Aorta (tissue), 5 donors: ENCODE measurements at regions not wholly inside any gene's neighbourhood (a gene's known extent, or its start where the extent isn't known, plus 50 kb on each side); places are given as distances from the start of the nearest gene placed in this dataset.

ENCODE experiments used
- ATAC-seq: fragments of 200-7000 bp; cut with Tn5 transposase; one replicate; pipeline ENCODE4 v1.9.1; 2022; ENCODE audit warnings: moderate library complexity; ENCODE audit not compliant: low FRiP score
- DNase-seq, 2 donors: peaks; one replicate each; pipeline ENCODE4 v3.0.0-alpha.2; 2020
- H3K27ac ChIP-seq, 2 donors: one replicate each; pipeline ENCODE4 v1.5.1; 2013; ENCODE audit warnings: low read length in 2 of 2, mild to moderate bottlenecking in 2 of 2, moderate library complexity in 2 of 2, control low read depth in 1 of 2, inconsistent platforms in 1 of 2, low read depth in 1 of 2
- H3K27me3 ChIP-seq, 2 donors: one replicate each; pipeline ENCODE4 v1.6.1; 2013; ENCODE audit warnings: control low read depth in 1 of 2, low read length in 1 of 2, mild to moderate bottlenecking in 1 of 2, moderate library complexity in 1 of 2; ENCODE audit not compliant: insufficient read depth in 2 of 2, control insufficient read depth in 1 of 2
- H3K36me3 ChIP-seq, 2 donors: one replicate each; pipeline ENCODE4 v1.6.1; 2013; ENCODE audit warnings: control low read depth in 1 of 2, low read length in 1 of 2, mild to moderate bottlenecking in 1 of 2; ENCODE audit not compliant: insufficient read depth in 2 of 2, control insufficient read depth in 1 of 2
- H3K4me1 ChIP-seq, 2 donors: one replicate each; pipeline ENCODE4 v1.6.1; 2013; ENCODE audit warnings: low read length in 2 of 2, control low read depth in 1 of 2, mild to moderate bottlenecking in 1 of 2, moderate library complexity in 1 of 2; ENCODE audit not compliant: insufficient read depth in 2 of 2, control insufficient read depth in 1 of 2
- H3K4me3 ChIP-seq, 2 donors: one replicate each; pipeline ENCODE4 v1.5.1; 2013; ENCODE audit warnings: low read length in 2 of 2, control low read depth in 1 of 2, mild to moderate bottlenecking in 1 of 2
- H3K9me3 ChIP-seq: one replicate; pipeline ENCODE4 v1.6.1; 2013; ENCODE audit warnings: mild to moderate bottlenecking, low read length; ENCODE audit not compliant: control insufficient read depth
- WGBS, 2 donors: extraction: QIAGEN DNeasy Blood & Tissue Kit; methylation state at CpG; one replicate each; pipeline ENCODE4 v1.1.7; 2013; 5-methylcytosine and 5-hydroxymethylcytosine counted together
- intact Hi-C, 2 donors: fragments of 100-400 bp; cut with DNase I; formaldehyde crosslinking; loops; one replicate each; pipeline versions ENCODE4 v1.14.2 to v1.15.0; 2022
- donor health status: healthy with polysubstance abuse.
- donor health status: Bipolar disorder and iron deficiency.
- donor health status: DM: no; HTN: no; CAD: no.
- donor health status: DM: no; HTN: no; CAD: no.
- donor health status: DM: yes; HTN: yes; CAD: no.

- H3K36me3 ChIP-seq: no peaks in the 10 kb centered on the region
- H3K4me3 ChIP-seq: no peak overlapping the region
- DNase-seq (no peak), ATAC-seq (no peak)
- H3K27ac ChIP-seq: no peak overlapping the region
- no peaks in the 10 kb centered on the region for H3K4me1 ChIP-seq
- H3K9me3 ChIP-seq: peaks cover 3% of the 10 kb centered on the region
- no peaks in the 10 kb centered on the region for H3K27me3 ChIP-seq
- intact Hi-C loops: no loop called here
These were observed 598.5 kb downstream of the PDCD6IP start for GRCh38 chr3:34396956-34397355.

GRCh38 chr3:34399401-34399800, 601.0 kb downstream of the PDCD6IP start:
- intact Hi-C loops: no loop called here
- Histone ChIP-seq H3K27ac (no peak overlapping the region), H3K4me1 (no peaks in the 10 kb centered on the region), H3K9me3 (peaks cover 3% of the 10 kb centered on the region), H3K27me3 (no peaks in the 10 kb centered on the region), H3K4me3 (no peak overlapping the region), H3K36me3 (no peaks in the 10 kb centered on the region)
- WGBS, 2 donors: 93 to 94% methylated on average over 1 of the region's 1 CpG
- ATAC-seq (no peak), DNase-seq (no peak)

- no peaks in the 10 kb centered on the region for H3K9me3 ChIP-seq
- intact Hi-C loops: no loop called here
- DNase-seq: no peak
- no peaks in the 10 kb centered on the region for H3K27me3 ChIP-seq
- no peak overlapping the region for H3K4me3 ChIP-seq
- WGBS, 2 donors: 50 to 55% methylated on average over 1 of the region's 1 CpG
- no peaks in the 10 kb centered on the region for H3K36me3 ChIP-seq
- no peak overlapping the region for H3K27ac ChIP-seq
- no peaks in the 10 kb centered on the region for H3K4me1 ChIP-seq
- no peak for ATAC-seq
These were observed 606.7 kb downstream of the PDCD6IP start for GRCh38 chr3:34405159-34405558.

- no peak for DNase-seq
- 21 to 23% methylated on average over 1 of the region's 1 CpG for WGBS, 2 donors
- Histone ChIP-seq H3K27ac (no peak overlapping the region), H3K4me3 (no peak overlapping the region), H3K4me1 (no peaks in the 10 kb centered on the region), H3K9me3 (no peaks in the 10 kb centered on the region), H3K27me3 (no peaks in the 10 kb centered on the region), H3K36me3 (no peaks in the 10 kb centered on the region)
- ATAC-seq: no peak
- intact Hi-C loops: no loop called here
These were observed 608.9 kb downstream of the PDCD6IP start for GRCh38 chr3:34407281-34407680.

- ATAC-seq (no peak), DNase-seq (no peak)
- Histone ChIP-seq H3K4me1 (no peaks in the 10 kb centered on the region), H3K36me3 (no peaks in the 10 kb centered on the region), H3K9me3 (no peaks in the 10 kb centered on the region), H3K27me3 (no peaks in the 10 kb centered on the region), H3K4me3 (no peak overlapping the region), H3K27ac (no peak overlapping the region)
- 96 to 97% methylated on average over 3 of the region's 3 CpGs for WGBS, 2 donors
- intact Hi-C loops: no loop called here
These were observed 609.7 kb downstream of the PDCD6IP start for GRCh38 chr3:34408088-34408487.

GRCh38 chr3:34411596-34411995, 613.2 kb downstream of the PDCD6IP start:
- H3K36me3 ChIP-seq: no peaks in the 10 kb centered on the region
- DNase-seq (no peak), ATAC-seq (no peak)
- H3K27ac ChIP-seq: no peak overlapping the region
- no peaks in the 10 kb centered on the region for H3K27me3 ChIP-seq
- WGBS, 2 donors: 84 to 86% methylated on average over 1 of the region's 1 CpG
- no peaks in the 10 kb centered on the region for H3K9me3 ChIP-seq
- no peak overlapping the region for H3K4me3 ChIP-seq
- H3K4me1 ChIP-seq: no peaks in the 10 kb centered on the region
- intact Hi-C loops: no loop called here

GRCh38 chr3:34419801-34420200, 621.4 kb downstream of the PDCD6IP start:
- intact Hi-C loops: no loop called here
- H3K27me3 ChIP-seq: no peaks in the 10 kb centered on the region
- no peak overlapping the region for H3K27ac ChIP-seq
- no peaks in the 10 kb centered on the region for H3K36me3 ChIP-seq
- ATAC-seq (no peak), DNase-seq (no peak)
- no peaks in the 10 kb centered on the region for H3K9me3 ChIP-seq
- no peaks in the 10 kb centered on the region for H3K4me1 ChIP-seq
- no peak overlapping the region for H3K4me3 ChIP-seq
- WGBS, 2 donors: 89 to 95% methylated on average over 1 of the region's 1 CpG

- no peak for ATAC-seq
These were observed 623.3 kb downstream of the PDCD6IP start for GRCh38 chr3:34421762-34422161.

GRCh38 chr3:34439796-34440195, 641.4 kb downstream of the PDCD6IP start:
- no peaks in the 10 kb centered on the region for H3K9me3 ChIP-seq
- ATAC-seq (no peak), DNase-seq (no peak)
- H3K27ac ChIP-seq: no peak overlapping the region
- H3K27me3 ChIP-seq: no peaks in the 10 kb centered on the region
- no peak overlapping the region for H3K4me3 ChIP-seq
- no peaks in the 10 kb centered on the region for H3K4me1 ChIP-seq
- intact Hi-C loops: no loop called here
- H3K36me3 ChIP-seq: no peaks in the 10 kb centered on the region
- 67 to 70% methylated on average over 2 of the region's 2 CpGs for WGBS, 2 donors

More at GRCh38 chr3:34421762-34422161, 623.3 kb downstream of the PDCD6IP start:
- Histone ChIP-seq H3K27me3 (no peaks in the 10 kb centered on the region), H3K9me3 (no peaks in the 10 kb centered on the region), H3K4me1 (no peaks in the 10 kb centered on the region), H3K4me3 (no peak overlapping the region), H3K36me3 (no peaks in the 10 kb centered on the region), H3K27ac (no peak overlapping the region)
- WGBS, 2 donors: 23% methylated on average over 2 of the region's 2 CpGs
- DNase-seq: no peak
- intact Hi-C loops: no loop called here
